H1 (cell line): ENCODE measurements at regions not wholly inside any gene's neighbourhood (a gene's known extent, or its start where the extent isn't known, plus 50 kb on each side); places are given as distances from the start of the nearest gene placed in this dataset.

ENCODE experiments used
- CTCF ChIA-PET: fragments of 300-600 bp; sonication (Branson Sonifier 250); formaldehyde crosslinking; loops from one replicate; lab custom pipeline; 2021; ENCODE audit not compliant: partially characterized antibody; lab: Charles Lee
- POLR2A ChIA-PET: fragments of 300-600 bp; sonication (Branson Sonifier 250); formaldehyde crosslinking; loops from one replicate; lab custom pipeline; 2021; ENCODE audit warnings: inconsistent platforms; ENCODE audit not compliant: partially characterized antibody; lab: Charles Lee
- DNase-seq, 2 experiments: peaks; one replicate each; pipeline versions ENCODE4 v3.0.0 to v3.0.0-alpha.2; 2010 to 2022; ENCODE audit warnings: low spot score in 2 of 2, low read depth in 1 of 2, mixed read lengths in 1 of 2
- FAIRE-seq: peaks from 2 replicates; lab custom pipeline; 2011; peaks lifted over from hg19 to GRCh38; lab: Jason Lieb, UNC
- H2AFZ ChIP-seq: 2 replicates; pipeline ENCODE4 v1.8.1; 2012; ENCODE audit warnings: low read length, inconsistent platforms
- H2AK5ac ChIP-seq: 2 replicates; pipeline ENCODE4 v1.6.1; 2013; ENCODE audit warnings: low read depth, low read length
- H2BK120ac ChIP-seq: replicated peaks from 2 replicates; pipeline ENCODE3; 2013; ENCODE audit warnings: low read depth, low read length, inconsistent platforms
- H2BK12ac ChIP-seq: 2 replicates; pipeline ENCODE4 v1.6.1; 2013; ENCODE audit warnings: low read depth, low read length
- H2BK15ac ChIP-seq: 2 replicates; pipeline ENCODE4 v1.6.1; 2013; ENCODE audit warnings: low read length
- H2BK20ac ChIP-seq: 2 replicates; pipeline ENCODE4 v1.6.1; 2013; ENCODE audit warnings: low read length
- H2BK5ac ChIP-seq: 2 replicates; pipeline ENCODE4 v1.6.1; 2013; ENCODE audit warnings: low read depth, low read length
- H3K14ac ChIP-seq: 2 replicates; pipeline ENCODE4 v1.6.1; 2013; ENCODE audit warnings: inconsistent platforms; ENCODE audit not compliant: insufficient read length
- H3K18ac ChIP-seq: 2 replicates; pipeline ENCODE4 v1.6.1; 2013; ENCODE audit warnings: low read length; ENCODE audit errors: extremely low read depth
- H3K23ac ChIP-seq: 2 replicates; pipeline ENCODE4 v1.6.1; 2013; ENCODE audit warnings: inconsistent platforms; ENCODE audit not compliant: insufficient read length
- H3K23me2 ChIP-seq: 2 replicates; pipeline ENCODE4 v1.6.1; 2013; ENCODE audit warnings: low read depth, low read length
- H3K27ac ChIP-seq: 2 replicates; pipeline ENCODE4 v1.6.1; 2011; ENCODE audit warnings: low read depth, low read length, inconsistent platforms
- H3K27me3 ChIP-seq, 4 experiments: replicated peaks in 1 of 4; 1 replicate in 1 of 4; 2 replicates in 3 of 4; pipeline versions ENCODE4 v1.6.1 to v1.8.1; 2011 to 2013; ENCODE audit warnings: low read length in 3 of 4, mild to moderate bottlenecking in 3 of 4, inconsistent platforms in 2 of 4, mixed read lengths in 2 of 4, moderate library complexity in 1 of 4; ENCODE audit not compliant: control insufficient read depth in 3 of 4, insufficient read depth in 3 of 4; ENCODE audit errors: extremely low read depth in 1 of 4
- H3K36me3 ChIP-seq, 4 experiments: 2 replicates each; pipeline versions ENCODE4 v1.6.1 to v1.8.1; 2011 to 2013; ENCODE audit warnings: mild to moderate bottlenecking in 4 of 4, low read length in 3 of 4, moderate library complexity in 2 of 4, control low read depth in 1 of 4, inconsistent platforms in 1 of 4; ENCODE audit not compliant: insufficient read depth in 4 of 4, control insufficient read depth in 2 of 4
- H3K4ac ChIP-seq: replicated peaks from 2 replicates; pipeline ENCODE3; 2013; ENCODE audit warnings: low read length, low read depth, mixed read lengths, inconsistent platforms; ENCODE audit not compliant: insufficient read length
- H3K4me1 ChIP-seq, 4 experiments: replicated peaks in 1 of 4; 1 replicate in 1 of 4; 2 replicates in 3 of 4; pipeline versions ENCODE4 v1.6.1 to v1.8.1; 2011 to 2013; ENCODE audit warnings: low read length in 3 of 4, inconsistent platforms in 2 of 4, mixed read lengths in 1 of 4; ENCODE audit not compliant: insufficient read depth in 4 of 4, control insufficient read depth in 3 of 4
- H3K4me2 ChIP-seq, 2 experiments: 2 replicates each; pipeline versions ENCODE4 v1.6.1 to v1.8.1; 2011 to 2013; ENCODE audit warnings: low read depth in 2 of 2, low read length in 2 of 2, control low read depth in 1 of 2, inconsistent platforms in 1 of 2, mild to moderate bottlenecking in 1 of 2; ENCODE audit not compliant: insufficient read depth in 1 of 2
- H3K4me3 ChIP-seq, 4 experiments: fragments of 200-600, 300-600 bp in 1 of 4; sonication (generic), shearing (Covaris generic), sonication (Bioruptor Twin) in 1 of 4; 2 replicates each; pipeline versions ENCODE4 v1.5.1 to v1.8.1; 2011 to 2016; ENCODE audit warnings: low read length in 4 of 4, low read depth in 3 of 4, control low read depth in 2 of 4, inconsistent platforms in 2 of 4, mild to moderate bottlenecking in 2 of 4, mixed read lengths in 1 of 4, moderate library complexity in 1 of 4; ENCODE audit not compliant: insufficient read depth in 2 of 4; ENCODE audit errors: extremely low read depth in 1 of 4
- H3K56ac ChIP-seq: replicated peaks from 2 replicates; pipeline ENCODE3; 2013; ENCODE audit warnings: low read depth, mild to moderate bottlenecking, mixed read lengths, low read length, inconsistent platforms; ENCODE audit not compliant: insufficient read length
- H3K79me1 ChIP-seq: 2 replicates; pipeline ENCODE4 v1.6.1; 2013; ENCODE audit warnings: low read depth, low read length, control low read depth
- H3K79me2 ChIP-seq, 2 experiments: 2 replicates each; pipeline versions ENCODE4 v1.6.1 to v1.8.1; 2012 to 2013; ENCODE audit warnings: low read length in 2 of 2, mild to moderate bottlenecking in 2 of 2, inconsistent platforms in 1 of 2; ENCODE audit not compliant: insufficient read depth in 2 of 2, control insufficient read depth in 1 of 2
- H3K9ac ChIP-seq, 4 experiments: replicated peaks in 1 of 4; 1 replicate in 1 of 4; 2 replicates in 3 of 4; pipeline versions ENCODE4 v1.6.1 to v1.8.1; 2011 to 2013; ENCODE audit warnings: low read depth in 3 of 4, low read length in 3 of 4, control low read depth in 2 of 4, mild to moderate bottlenecking in 2 of 4, moderate library complexity in 2 of 4, inconsistent platforms in 1 of 4; ENCODE audit errors: extremely low read depth in 1 of 4
- H3K9me3 ChIP-seq, 2 experiments: 2 replicates each; pipeline versions ENCODE4 v1.6.1 to v1.8.1; 2012 to 2013; ENCODE audit warnings: mild to moderate bottlenecking in 2 of 2, moderate library complexity in 2 of 2, control low read depth in 1 of 2, inconsistent platforms in 1 of 2, low read depth in 1 of 2, low read length in 1 of 2, mixed read lengths in 1 of 2; ENCODE audit not compliant: insufficient read depth in 2 of 2
- H4K20me1 ChIP-seq, 2 experiments: replicated peaks in 1 of 2; 2 replicates each; pipeline versions ENCODE3 to v1.8.1; 2011 to 2013; ENCODE audit warnings: inconsistent platforms in 2 of 2, low read length in 2 of 2, mild to moderate bottlenecking in 1 of 2; ENCODE audit not compliant: insufficient read depth in 2 of 2, control insufficient read depth in 1 of 2
- H4K5ac ChIP-seq: 2 replicates; pipeline ENCODE4 v1.6.1; 2013; ENCODE audit warnings: low read length, low read depth, mixed read lengths, inconsistent platforms; ENCODE audit not compliant: insufficient read length
- H4K8ac ChIP-seq: 2 replicates; pipeline ENCODE4 v1.8.0; 2013; ENCODE audit warnings: mild to moderate bottlenecking, moderate library complexity, low read length, inconsistent platforms; ENCODE audit not compliant: insufficient read depth; ENCODE audit errors: extremely low read depth
- H4K91ac ChIP-seq: replicated peaks from 2 replicates; pipeline ENCODE3; 2013; ENCODE audit warnings: low read length, mixed read lengths, inconsistent platforms; ENCODE audit not compliant: insufficient read length
- CBX8 ChIP-seq: fragments of 300-800, 300-1000 bp; sonication (generic); IDR thresholded peaks from 2 replicates; pipeline ENCODE4 v1.7.1; 2016; ENCODE audit warnings: low read depth, low read length, borderline replicate concordance
- CHD1 ChIP-seq: IDR thresholded peaks from 2 replicates; pipeline ENCODE4 v1.6.1; 2012; ENCODE audit warnings: low read depth, low read length, improper control_type of control experiment
- EGR1 ChIP-seq: IDR thresholded peaks from 2 replicates; pipeline ENCODE4 v1.6.1; 2011; ENCODE audit warnings: low read depth, low read length, borderline replicate concordance
- GABPA ChIP-seq: IDR thresholded peaks from 2 replicates; pipeline ENCODE4 v1.6.1; 2011; ENCODE audit warnings: mild to moderate bottlenecking, low read length, moderate library complexity, borderline replicate concordance; ENCODE audit not compliant: insufficient read depth
- GTF2F1 ChIP-seq: IDR thresholded peaks from 2 replicates; pipeline ENCODE4 v1.6.1; 2012; ENCODE audit warnings: low read depth, low read length, improper control_type of control experiment, borderline replicate concordance
- HDAC2 ChIP-seq, 2 experiments: fragments of 300-600 bp in 1 of 2; sonication (generic) in 1 of 2; IDR thresholded peaks; 2 replicates each; pipeline ENCODE4 v1.6.1; 2011 to 2012; ENCODE audit warnings: low read depth in 2 of 2, low read length in 2 of 2, mild to moderate bottlenecking in 2 of 2, moderate library complexity in 2 of 2, borderline replicate concordance in 1 of 2, inconsistent platforms in 1 of 2
- KDM5A ChIP-seq: fragments of 200-600 bp; IDR thresholded peaks from 2 replicates; pipeline ENCODE4 v1.7.1; 2012; ENCODE audit warnings: mild to moderate bottlenecking, low read length, inconsistent platforms, mixed read lengths
- POLR2AphosphoS5 ChIP-seq: IDR thresholded peaks from 2 replicates; pipeline ENCODE4 v1.6.1; 2011; ENCODE audit warnings: low read depth, low read length
- RAD21 ChIP-seq, 2 experiments: IDR thresholded peaks in 1 of 2; conservative IDR thresholded peaks in 1 of 2; 2 replicates each; pipeline ENCODE4 v1.6.1; 2011; ENCODE audit warnings: low read depth in 2 of 2, low read length in 2 of 2, improper control_type of control experiment in 1 of 2, inconsistent platforms in 1 of 2, mild to moderate bottlenecking in 1 of 2, moderate library complexity in 1 of 2
- SIN3A ChIP-seq, 2 experiments: IDR thresholded peaks in 1 of 2; conservative IDR thresholded peaks in 1 of 2; 2 replicates each; pipeline ENCODE4 v1.6.1; 2011 to 2012; ENCODE audit warnings: low read length in 2 of 2, improper control_type of control experiment in 1 of 2, low read depth in 1 of 2, mild to moderate bottlenecking in 1 of 2
- SIRT6 ChIP-seq: IDR thresholded peaks from one replicate; pipeline ENCODE4 v1.7.1; 2012; ENCODE audit warnings: low read length, inconsistent platforms
- SP2 ChIP-seq: IDR thresholded peaks from 2 replicates; pipeline ENCODE4 v1.6.1; 2012; ENCODE audit warnings: mild to moderate bottlenecking, low read length, inconsistent platforms
- ZNF274 ChIP-seq: IDR thresholded peaks from 2 replicates; pipeline ENCODE4 v1.7.0; 2012; ENCODE audit warnings: low read length, borderline replicate concordance; ENCODE audit errors: extremely low read depth
- whole genome bisulfite sequencing, 2 experiments: shearing (Covaris generic) in 1 of 2; methylation state at CpG; one replicate each; pipeline versions ENCODE4 v1.1.6 to v1.1.7; 2013 to 2015; ENCODE audit warnings: low lambda C conversion rate in 2 of 2, mixed read lengths in 2 of 2, inconsistent platforms in 1 of 2, low coverage in 1 of 2, missing lambda C conversion rate in 1 of 2; ENCODE audit not compliant: insufficient replicate concordance in 2 of 2, insufficient coverage in 1 of 2, insufficient read length in 1 of 2; ENCODE audit errors: extremely low coverage in 1 of 2, missing lambda C conversion rate in 1 of 2; 5-methylcytosine and 5-hydroxymethylcytosine counted together
- TF ChIP-seq, protein P1 (sequence below): IDR thresholded peaks from 2 replicates; pipeline ENCODE4 v1.6.1; 2012; ENCODE audit warnings: inconsistent platforms

DNA sequence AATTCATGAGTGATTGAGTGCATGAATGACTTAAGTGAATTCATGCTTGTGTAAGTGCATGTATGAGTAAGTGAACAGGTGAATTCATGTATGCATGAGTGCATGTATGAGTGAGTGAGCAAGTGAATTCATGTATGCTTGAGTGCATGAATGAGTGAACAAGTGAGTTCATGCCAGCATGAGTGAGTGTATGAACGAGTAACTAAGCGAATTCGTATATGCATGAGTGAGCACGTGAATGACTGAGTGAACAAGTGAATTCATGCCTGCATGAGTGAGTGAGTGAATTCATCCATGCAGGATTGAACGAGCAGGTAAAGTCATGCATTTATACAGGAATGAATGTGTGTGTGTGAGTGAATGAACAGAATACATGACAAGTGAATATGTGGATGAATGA is 278.5 kb upstream of the USP9Y start:
- no peak overlapping the region for H3K56ac ChIP-seq
- no peak overlapping the region for H3K18ac ChIP-seq
- ChIA-PET CTCF (no interaction called here), POLR2A (no interaction called here)
- no peak overlapping the region for H3K4ac ChIP-seq
- H4K5ac ChIP-seq, result no peak overlapping the region
- no peak overlapping the region for H3K14ac ChIP-seq
- peaks cover 0 to 15% of the 10 kb centered on the region in 2 experiments; a peak in 2 of 4 replicates for H3K9me3 ChIP-seq
- H2BK5ac ChIP-seq, result no peak overlapping the region
- H4K8ac ChIP-seq, result no peak overlapping the region
- no peak overlapping the region for H3K27ac ChIP-seq
- H3K79me2 ChIP-seq, result no peaks in the 10 kb centered on the region
- H2BK20ac ChIP-seq, result no peak overlapping the region
- H3K4me1 ChIP-seq, result no peaks in the 10 kb centered on the region; a peak in 1 of 7 replicates
- H3K27me3 ChIP-seq, result no peaks in the 10 kb centered on the region; a peak in 2 of 7 replicates
- H2BK12ac ChIP-seq, result no peak overlapping the region
- H3K9ac ChIP-seq, result no peak overlapping the region
- no peak overlapping the region for H3K23ac ChIP-seq
- H2BK120ac ChIP-seq, result no peak overlapping the region
- H2AK5ac ChIP-seq, result no peak overlapping the region
- FAIRE-seq (no peak), DNase-seq (no peak)
- H4K20me1 ChIP-seq, result no peaks in the 10 kb centered on the region
- no peaks in the 10 kb centered on the region; a peak in 1 of 8 replicates for H3K36me3 ChIP-seq
- H2BK15ac ChIP-seq, result no peak overlapping the region
- H3K4me3 ChIP-seq, result no peak overlapping the region
- 66% methylated on average over 5 of the region's 5 CpGs; no CpG with 5 or more reads in 1 of the 2 experiments for WGBS, 2 experiments
- H4K91ac ChIP-seq, result no peak overlapping the region
- no peaks in the 10 kb centered on the region for H3K79me1 ChIP-seq
- no peaks in the 10 kb centered on the region for H3K23me2 ChIP-seq
- H2AFZ ChIP-seq, result no peak overlapping the region
- no peak overlapping the region for H3K4me2 ChIP-seq
- TF ChIP-seq GABPA, result no peak
- no peak for TF ChIP-seq CHD1
- no peak for TF ChIP-seq POLR2AphosphoS5
- TF ChIP-seq, protein P1, sequence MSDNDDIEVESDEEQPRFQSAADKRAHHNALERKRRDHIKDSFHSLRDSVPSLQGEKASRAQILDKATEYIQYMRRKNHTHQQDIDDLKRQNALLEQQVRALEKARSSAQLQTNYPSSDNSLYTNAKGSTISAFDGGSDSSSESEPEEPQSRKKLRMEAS, result no peak
- no peak for TF ChIP-seq ZNF274
- no peak for TF ChIP-seq RAD21 (IDR thresholded peaks at IDR 0.05 in 1 of 2, conservative IDR thresholded peaks at IDR 0.05 in 1 of 2; ENCODE audit: low read depth in 2 of 2, low read length in 2 of 2)
- no peak for TF ChIP-seq SP2
- TF ChIP-seq SIN3A (conservative IDR thresholded peaks at IDR 0.05 in 1 of 2, IDR thresholded peaks at IDR 0.05 in 1 of 2; ENCODE audit: low read depth in 1 of 2, low read length in 2 of 2), result no peak
- TF ChIP-seq KDM5A, result no peak
- no peak for TF ChIP-seq GTF2F1
- TF ChIP-seq EGR1, result no peak
- no peak for TF ChIP-seq SIRT6
- TF ChIP-seq CBX8, result no peak
- TF ChIP-seq HDAC2 (IDR thresholded peaks at IDR 0.05; ENCODE audit: borderline replicate concordance in 1 of 2, low read depth in 2 of 2, low read length in 2 of 2), result no peak
